ENCODE measurements at regions not wholly inside any gene's neighbourhood (a gene's known extent, or its start where the extent isn't known, plus 50 kb on each side); places are given as distances from the start of the nearest gene placed in this dataset.
"Not testable (repeated sequence)": the region's sequence is repeated elsewhere in the genome, so short reads cannot be mapped to it uniquely, and the experiment has no call there.

DNA sequence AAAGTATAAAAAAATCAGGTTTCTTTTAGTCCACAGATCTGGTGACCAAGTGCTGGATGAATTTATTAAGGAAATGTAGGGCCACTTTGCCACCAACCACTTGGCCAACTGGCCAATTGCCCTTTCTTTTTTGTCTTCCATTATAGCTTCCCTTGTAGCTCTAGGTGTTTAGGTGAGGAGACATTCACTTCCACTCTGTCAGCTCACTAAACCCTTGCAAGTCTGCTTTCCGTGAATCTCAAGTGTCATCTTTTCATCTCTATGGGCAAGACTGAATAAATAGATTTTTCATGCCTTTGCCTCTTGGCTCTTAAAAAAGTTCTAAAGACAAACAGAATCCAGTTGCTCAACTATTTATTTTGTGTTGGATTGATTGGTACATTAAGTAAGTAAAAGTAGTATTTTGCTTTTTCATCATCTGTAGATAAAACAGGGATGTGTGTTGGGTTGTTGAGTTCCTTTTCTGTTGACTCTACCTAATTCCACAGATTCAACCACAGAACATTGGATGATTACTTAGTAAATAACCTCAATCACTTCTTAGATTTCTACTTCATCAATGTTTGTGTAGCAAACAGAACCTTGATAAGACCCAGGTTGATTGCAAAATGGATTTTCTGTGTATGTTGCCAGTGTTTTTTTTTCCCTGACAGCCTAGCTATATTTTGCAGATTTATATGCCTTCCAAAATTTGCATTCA lies 68.1 kb upstream of the GRXCR1 start:
- intact Hi-C loops (cut with DNase I), result no loop called here
- no peak for DNase-seq (ENCODE audit: low spot score)

DNA sequence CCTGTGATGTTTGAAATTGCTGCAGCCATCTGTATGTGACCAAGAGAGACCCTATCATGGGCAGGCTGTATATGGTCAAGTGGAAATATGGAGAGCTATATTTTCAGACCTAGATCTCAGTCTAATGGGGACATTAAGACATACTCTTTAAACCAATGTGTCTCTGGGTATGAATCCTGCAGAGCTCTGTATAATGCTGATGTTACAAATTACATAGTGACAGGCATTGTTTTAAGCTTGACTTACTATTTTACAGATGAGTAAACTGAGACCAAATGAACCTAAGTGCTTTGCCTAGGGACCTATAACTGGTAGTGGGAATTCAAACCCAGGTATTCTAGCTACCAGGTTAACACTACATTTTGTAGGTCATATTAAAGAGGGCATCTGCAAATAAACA lies 71.3 kb upstream of the GRXCR1 start:
- intact Hi-C loops (cut with DNase I), result no loop called here

GRCh38 chr4:42819863-42820514 lies 72.5 kb upstream of the GRXCR1 start:
- no peak for DNase-seq (ENCODE audit: low spot score)
- intact Hi-C loops (cut with DNase I), result no loop called here

More for the DNA sequence above, 71.3 kb upstream of the GRXCR1 start:
- DNase-seq (ENCODE audit: low spot score), result no peak

GRCh38 chr4:42817913-42818312 lies 74.6 kb upstream of the GRXCR1 start:
- DNase-seq (ENCODE audit: low spot score), result no peak
- intact Hi-C loops (cut with DNase I), result no loop called here

DNA sequence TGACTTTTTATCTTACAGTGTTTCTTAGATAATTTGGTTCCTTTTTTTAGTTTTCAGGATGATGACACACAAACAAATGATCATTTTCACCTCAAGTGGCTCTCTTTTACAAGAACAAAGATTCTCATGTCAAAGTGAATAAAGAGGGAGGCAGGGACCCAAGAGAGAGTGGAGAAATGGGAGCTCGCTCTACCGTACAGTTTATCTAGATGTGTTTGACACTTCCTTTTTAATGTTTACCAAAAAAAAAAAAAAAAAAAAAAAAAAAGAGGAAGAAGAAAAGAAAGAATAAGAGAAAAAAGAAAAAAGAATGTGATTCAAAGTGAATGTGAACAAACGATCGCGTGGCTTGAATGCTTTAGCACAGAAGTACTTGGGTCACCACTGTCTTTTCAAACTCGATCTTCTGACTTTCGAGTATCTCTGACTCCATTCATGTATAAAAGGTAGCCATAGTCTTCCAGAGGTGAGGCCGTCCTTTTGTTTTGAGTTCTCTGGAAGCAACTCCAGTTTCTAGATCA lies 75.6 kb upstream of the GRXCR1 start:
- no peak for DNase-seq (ENCODE audit: low spot score)
- intact Hi-C loops (cut with DNase I), result no loop called here

DNA sequence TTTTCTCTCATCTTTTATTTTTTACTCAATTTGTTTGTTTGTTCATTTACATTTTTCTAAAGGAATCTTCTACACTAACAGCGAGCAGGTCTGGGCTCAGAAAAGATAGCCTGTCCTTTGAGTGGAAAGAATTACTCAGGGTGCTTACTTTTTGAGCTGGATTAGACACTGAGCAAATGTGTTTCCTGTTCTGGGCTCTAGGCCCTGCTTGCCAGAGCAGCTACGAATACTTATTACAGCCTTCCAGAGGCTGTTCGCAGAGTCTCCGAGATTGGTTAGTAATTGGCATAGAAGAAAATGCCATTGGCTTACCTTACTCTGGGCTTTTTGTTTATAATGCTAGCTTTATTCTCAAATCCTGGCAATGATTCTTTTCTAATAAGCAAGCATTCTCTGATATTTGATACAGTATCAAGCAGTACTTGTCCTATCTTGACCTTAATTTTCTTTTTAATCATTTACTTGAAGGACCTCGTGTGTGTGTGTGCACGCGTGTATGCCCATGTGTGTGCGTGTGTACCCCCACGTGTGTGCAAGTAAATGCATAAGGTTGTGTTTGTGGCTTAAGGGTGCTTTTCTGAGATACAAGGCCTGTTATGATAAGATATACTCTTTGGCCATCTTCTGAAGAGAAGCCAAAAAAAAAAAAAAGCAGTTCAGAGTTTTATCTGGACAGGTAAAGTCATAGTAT lies 76.2 kb upstream of the GRXCR1 start:
- no peak for DNase-seq (ENCODE audit: low spot score)
- intact Hi-C loops (cut with DNase I), result no loop called here

DNA sequence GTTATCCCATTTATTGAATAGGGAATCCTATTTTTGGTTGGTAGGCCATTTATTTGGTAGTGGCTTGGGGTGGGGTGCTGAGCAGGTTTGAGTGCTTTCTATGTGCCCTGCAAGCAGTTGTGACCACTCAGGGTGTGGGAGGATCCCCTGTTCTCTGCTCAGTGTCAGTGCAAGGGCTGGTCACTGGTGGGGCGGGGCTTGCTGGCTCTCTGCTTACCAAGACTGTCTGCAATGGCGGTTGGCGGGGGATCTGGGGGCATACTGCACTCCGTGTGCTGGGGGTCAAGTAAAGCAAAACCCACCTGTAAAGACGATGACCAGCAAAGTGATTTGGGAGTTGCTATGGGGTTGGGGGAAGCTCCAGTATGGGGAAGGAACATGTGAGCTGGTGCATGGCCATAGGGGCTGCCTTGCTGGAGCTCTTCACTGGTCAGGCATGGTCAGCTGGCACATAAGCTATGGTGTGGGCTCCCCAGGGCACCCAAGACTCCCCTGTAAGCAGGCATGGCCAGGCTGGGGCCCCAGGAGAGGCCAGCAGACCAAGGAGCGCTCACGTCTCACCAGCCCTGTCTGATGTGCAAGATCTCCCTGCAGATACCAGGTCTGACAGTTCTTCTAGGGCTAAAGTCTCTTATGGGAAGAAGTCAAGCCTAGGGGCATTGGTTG lies 83.0 kb upstream of the GRXCR1 start:
- intact Hi-C loops (cut with DNase I), result no loop called here
- DNase-seq (ENCODE audit: low spot score), result no peak

GRCh38 chr4:42806303-42806835 lies 86.1 kb upstream of the GRXCR1 start:
- intact Hi-C loops (cut with DNase I), result no loop called here
- DNase-seq (ENCODE audit: low spot score), result no peak

GRCh38 chr4:42789041-42789567 lies 103.4 kb upstream of the GRXCR1 start:
- intact Hi-C loops (cut with DNase I), result no loop called here
- DNase-seq (ENCODE audit: low spot score), result no peak

DNA sequence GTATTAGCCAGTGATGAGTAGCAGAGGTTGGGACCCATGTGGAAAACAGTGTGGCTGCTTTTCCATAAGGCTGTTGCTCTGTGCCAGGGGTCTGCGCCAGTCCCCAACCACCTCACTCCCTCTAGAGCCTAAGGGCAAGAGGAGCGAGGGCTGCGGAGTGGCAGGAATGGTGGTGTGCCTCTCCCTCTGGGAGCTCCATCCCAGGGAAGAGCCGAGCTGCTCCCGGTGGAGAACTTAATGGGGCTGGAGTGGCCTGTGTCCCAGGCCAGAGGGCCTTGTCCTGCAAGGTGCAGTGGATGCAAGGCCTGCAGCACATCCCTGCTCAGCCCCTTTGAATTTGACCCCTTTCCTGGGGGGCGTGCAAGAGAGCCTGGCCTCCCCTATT lies 105.4 kb upstream of the GRXCR1 start:
- intact Hi-C loops (cut with DNase I), result no loop called here
- no peak for DNase-seq (ENCODE audit: low spot score)

DNA sequence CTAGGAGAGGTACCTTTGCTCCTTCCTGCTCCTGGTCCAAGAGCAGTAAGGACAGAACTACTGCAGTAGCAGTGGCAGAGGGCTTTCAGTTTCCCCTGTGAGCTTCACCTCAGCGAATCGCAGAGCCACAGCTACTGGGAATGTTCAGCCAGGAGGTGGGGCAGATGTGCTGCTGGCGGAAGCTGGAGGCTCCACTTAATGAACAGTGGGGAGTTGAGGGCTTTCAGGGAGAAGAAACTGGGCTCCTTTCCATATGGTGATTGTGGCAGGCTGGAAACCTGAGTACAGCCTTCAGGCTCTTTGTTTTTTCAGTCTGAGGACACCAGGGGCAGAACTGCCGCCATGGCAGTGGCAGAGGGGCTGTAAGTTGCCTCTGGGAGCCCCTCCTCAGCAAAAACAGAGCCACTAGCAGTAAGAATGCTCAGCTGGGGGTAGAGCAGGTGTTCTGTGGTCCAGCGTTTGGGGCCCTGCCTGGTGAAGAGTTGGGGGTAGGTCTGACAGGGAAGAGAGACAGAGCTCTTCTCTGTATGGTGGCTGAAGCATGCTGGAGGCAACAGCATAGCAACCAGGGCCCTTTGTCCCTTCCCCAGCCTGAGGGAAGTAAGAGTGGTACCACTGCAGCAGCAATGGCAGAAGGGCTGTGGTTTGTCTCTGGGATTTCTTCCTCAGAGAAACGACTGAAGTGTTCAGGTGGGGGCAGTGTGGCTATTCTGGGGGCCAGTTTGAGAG lies 106.0 kb upstream of the GRXCR1 start:
- intact Hi-C loops (cut with DNase I), result no loop called here

GRCh38 chr4:42785817-42786216 lies 106.7 kb upstream of the GRXCR1 start:
- intact Hi-C loops (cut with DNase I), result no loop called here
- no peak for DNase-seq (ENCODE audit: low spot score)

More for the DNA sequence above, 106.0 kb upstream of the GRXCR1 start:
- no peak for DNase-seq (ENCODE audit: low spot score)

GRCh38 chr4:42781315-42781714 lies 111.2 kb upstream of the GRXCR1 start:
- no peak for DNase-seq (ENCODE audit: low spot score)
- intact Hi-C loops (cut with DNase I), result no loop called here

DNA sequence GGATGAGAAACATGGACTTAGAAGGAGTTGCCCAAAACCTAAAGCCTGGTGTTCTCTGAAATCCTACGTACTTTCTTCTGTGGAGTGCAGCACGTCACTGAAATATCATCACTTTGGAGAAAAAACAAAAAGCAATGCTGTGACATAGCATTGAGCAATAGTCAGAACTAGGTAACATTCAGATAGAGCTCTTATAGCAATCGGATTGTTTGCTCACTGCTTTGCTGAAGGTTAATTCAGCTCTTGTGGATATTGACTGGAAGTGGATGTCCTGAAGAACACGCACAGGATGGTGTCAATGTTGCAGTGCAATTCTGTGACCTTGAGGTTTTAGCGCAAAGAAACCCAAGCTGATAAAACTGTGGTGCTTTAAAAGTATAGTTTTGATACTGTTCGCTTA lies 114.2 kb upstream of the GRXCR1 start:
- intact Hi-C loops (cut with DNase I), result no loop called here
- DNase-seq (ENCODE audit: low spot score), result no peak

DNA sequence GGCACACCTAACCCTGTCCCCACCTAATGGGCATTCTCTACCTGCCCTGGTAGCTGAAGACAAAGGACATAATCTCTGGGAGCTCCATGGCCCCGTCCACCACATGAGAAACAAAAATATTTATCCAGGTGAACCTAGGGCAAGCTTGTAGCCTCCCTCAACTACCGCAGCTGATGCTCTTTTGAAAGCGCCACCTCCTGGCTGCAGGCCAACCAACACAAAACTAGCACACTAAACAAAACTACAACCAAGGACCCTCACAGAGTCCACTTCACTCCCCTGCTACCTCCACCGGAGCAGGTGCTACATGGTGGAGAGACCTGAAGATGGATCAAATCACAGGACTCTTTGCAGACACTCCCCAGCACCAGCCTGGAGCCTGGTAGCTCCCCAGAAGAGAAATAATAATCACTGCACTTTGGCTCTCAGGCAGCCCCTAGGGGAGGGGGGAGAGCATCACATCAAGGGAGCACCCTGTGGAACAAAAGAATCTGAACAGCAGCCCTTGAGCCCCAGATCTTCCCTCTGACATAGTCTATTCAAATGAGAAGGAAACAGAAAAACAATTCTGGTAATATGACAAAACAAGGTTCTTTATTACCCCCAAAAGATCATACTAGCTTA lies 111.3 kb upstream of the ATP8A1 start:
- intact Hi-C loops (cut with DNase I), result no loop called here

DNA sequence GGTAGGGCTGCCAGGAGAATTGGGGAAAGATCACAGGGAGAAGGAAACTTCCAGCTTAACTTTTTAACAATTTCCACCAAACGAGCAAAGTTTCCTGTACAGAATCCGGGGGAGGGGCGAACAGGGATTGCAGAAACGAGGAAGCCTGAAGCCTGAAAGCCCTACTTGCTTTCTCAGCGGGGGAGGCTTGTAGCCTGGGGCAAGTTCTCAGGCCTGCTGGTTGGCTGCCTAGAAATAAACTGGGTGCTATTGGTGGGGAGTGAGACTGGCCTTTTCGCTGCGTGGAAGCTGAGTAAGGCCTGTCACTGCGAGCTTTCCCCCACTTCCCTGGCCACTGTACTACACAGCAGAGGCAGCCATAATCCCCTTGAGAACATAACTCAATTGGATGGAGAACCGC lies 110.8 kb upstream of the ATP8A1 start:
- no peak for DNase-seq (ENCODE audit: low spot score)
- intact Hi-C loops (cut with DNase I), result no loop called here

More for the DNA sequence above, 111.3 kb upstream of the ATP8A1 start:
- DNase-seq (ENCODE audit: low spot score), result no peak

DNA sequence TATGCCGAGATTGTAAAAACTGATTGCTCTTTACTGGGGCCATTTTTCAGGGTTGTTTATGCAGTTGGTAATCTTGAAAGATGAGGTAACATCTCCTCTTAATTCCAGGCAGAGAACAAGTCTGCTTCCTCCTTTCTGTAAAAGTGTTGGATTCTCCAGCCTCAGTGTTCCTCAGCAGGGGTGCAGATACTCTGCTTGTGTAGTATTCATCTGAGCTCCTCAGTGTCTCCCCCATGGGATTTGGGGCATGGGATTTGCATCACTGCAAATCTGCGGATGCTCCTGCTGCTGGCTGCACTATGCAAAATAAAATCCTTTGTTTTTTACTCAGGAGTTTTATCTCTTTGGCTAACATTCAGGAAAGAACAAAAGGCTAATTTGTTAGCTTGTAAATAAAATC lies 104.9 kb upstream of the ATP8A1 start:
- no peak for DNase-seq (ENCODE audit: low spot score)
- intact Hi-C loops (cut with DNase I), result no loop called here

- DNase-seq (ENCODE audit: low spot score); intact Hi-C loops (cut with DNase I): not testable (repeated sequence)
Observed at GRCh38 chr4:42754965-42755364, 98.1 kb upstream of the ATP8A1 start.
